Osteoblast (primary cell): ENCODE measurements at regions not wholly inside any gene's neighbourhood (a gene's known extent, or its start where the extent isn't known, plus 50 kb on each side); places are given as distances from the start of the nearest gene placed in this dataset.

ENCODE experiments used
- DNase-seq: peaks from one replicate; pipeline ENCODE4 v3.0.0; 2011; ENCODE audit warnings: low spot score, mixed read lengths; ENCODE audit not compliant: insufficient read length; ENCODE audit errors: missing footprints
- H2AFZ ChIP-seq: 2 replicates; pipeline ENCODE4 v1.6.0; 2011; ENCODE audit warnings: mild to moderate bottlenecking, low read length
- H3K27ac ChIP-seq: 2 replicates; pipeline ENCODE4 v1.5.1; 2011; ENCODE audit warnings: mild to moderate bottlenecking, low read depth, low read length, moderate library complexity
- H3K27me3 ChIP-seq: 2 replicates; pipeline ENCODE4 v1.6.0; 2012; ENCODE audit warnings: mild to moderate bottlenecking, control low read depth, inconsistent platforms, low read length, moderate library complexity; ENCODE audit not compliant: insufficient read depth
- H3K36me3 ChIP-seq: 2 replicates; pipeline ENCODE4 v1.5.1; 2011; ENCODE audit warnings: mild to moderate bottlenecking, low read length, control low read depth, moderate library complexity; ENCODE audit not compliant: insufficient read depth
- H3K4me1 ChIP-seq: 2 replicates; pipeline ENCODE4 v1.5.1; 2011; ENCODE audit warnings: mild to moderate bottlenecking, low read length, control low read depth, moderate library complexity; ENCODE audit not compliant: insufficient read depth
- H3K4me2 ChIP-seq: 2 replicates; pipeline ENCODE4 v1.6.0; 2011; ENCODE audit warnings: mild to moderate bottlenecking, low read length; ENCODE audit not compliant: insufficient read depth
- H3K4me3 ChIP-seq: fragments of 200-600 bp; sonication (generic); 3 replicates; pipeline ENCODE4 v1.5.1; 2012; ENCODE audit warnings: mild to moderate bottlenecking, low read length, inconsistent platforms; ENCODE audit not compliant: insufficient read depth
- H3K79me2 ChIP-seq: 2 replicates; pipeline ENCODE4 v1.6.0; 2012; ENCODE audit warnings: mild to moderate bottlenecking, low read length, control low read depth, inconsistent platforms; ENCODE audit not compliant: insufficient read depth
- H3K9me3 ChIP-seq: 2 replicates; pipeline ENCODE4 v1.5.1; 2011; ENCODE audit warnings: low read depth, low read length, control low read depth
- H4K20me1 ChIP-seq: 2 replicates; pipeline ENCODE4 v1.6.0; 2012; ENCODE audit warnings: mild to moderate bottlenecking, low read length, control low read depth; ENCODE audit not compliant: insufficient read depth
- CTCF ChIP-seq: IDR thresholded peaks from 2 replicates; pipeline ENCODE4 v1.5.1; 2011; ENCODE audit warnings: mild to moderate bottlenecking, low read depth, low read length, moderate library complexity; ENCODE audit errors: extremely low read depth

- Histone ChIP-seq H3K27ac (no peak overlapping the region), H3K4me3 (no peak overlapping the region), H4K20me1 (no peaks in the 10 kb centered on the region), H2AFZ (no peak overlapping the region), H3K4me2 (no peak overlapping the region), H3K36me3 (no peaks in the 10 kb centered on the region), H3K27me3 (no peaks in the 10 kb centered on the region), H3K9me3 (no peaks in the 10 kb centered on the region), H3K79me2 (no peaks in the 10 kb centered on the region), H3K4me1 (no peaks in the 10 kb centered on the region)
- DNase-seq: no peak
- TF ChIP-seq CTCF: no peak
Measured at GRCh38 chr4:42718336-42718735, 61.4 kb upstream of the ATP8A1 start.

GRCh38 chr4:42716996-42717395 is 60.1 kb upstream of the ATP8A1 start:
- Histone ChIP-seq H3K36me3 (no peaks in the 10 kb centered on the region), H3K79me2 (no peaks in the 10 kb centered on the region), H3K4me3 (no peak overlapping the region), H3K27ac (no peak overlapping the region), H2AFZ (no peak overlapping the region), H3K27me3 (no peaks in the 10 kb centered on the region), H3K4me2 (no peak overlapping the region), H3K4me1 (no peaks in the 10 kb centered on the region), H4K20me1 (no peaks in the 10 kb centered on the region), H3K9me3 (no peaks in the 10 kb centered on the region)
- no peak for DNase-seq
- TF ChIP-seq CTCF: no peak

- no peaks in the 10 kb centered on the region for H4K20me1 ChIP-seq
- H2AFZ ChIP-seq: no peak overlapping the region
- no peaks in the 10 kb centered on the region for H3K4me1 ChIP-seq
- H3K27ac ChIP-seq: no peak overlapping the region
- no peaks in the 10 kb centered on the region for H3K27me3 ChIP-seq
- H3K4me2 ChIP-seq: no peak overlapping the region
- H3K4me3 ChIP-seq: no peak overlapping the region
- DNase-seq: no peak
- H3K79me2 ChIP-seq: no peaks in the 10 kb centered on the region
- no peak for TF ChIP-seq CTCF
- no peaks in the 10 kb centered on the region for H3K36me3 ChIP-seq
- H3K9me3 ChIP-seq: no peaks in the 10 kb centered on the region
Measured at GRCh38 chr4:42715807-42716482, 59.0 kb upstream of the ATP8A1 start.

GRCh38 chr4:42713391-42713790 is 56.5 kb upstream of the ATP8A1 start:
- no peaks in the 10 kb centered on the region for H3K79me2 ChIP-seq
- no peak overlapping the region for H3K4me2 ChIP-seq
- no peak for DNase-seq
- no peaks in the 10 kb centered on the region for H3K27me3 ChIP-seq
- H3K36me3 ChIP-seq: no peaks in the 10 kb centered on the region
- H3K4me1 ChIP-seq: no peaks in the 10 kb centered on the region
- H2AFZ ChIP-seq: no peak overlapping the region
- H3K9me3 ChIP-seq: no peaks in the 10 kb centered on the region
- H3K4me3 ChIP-seq: no peak overlapping the region
- TF ChIP-seq CTCF: no peak
- no peaks in the 10 kb centered on the region for H4K20me1 ChIP-seq
- H3K27ac ChIP-seq: no peak overlapping the region
